ENCODE measurements at regions not wholly inside any gene's neighbourhood (a gene's known extent, or its start where the extent isn't known, plus 50 kb on each side); places are given as distances from the start of the nearest gene placed in this dataset.

DNA sequence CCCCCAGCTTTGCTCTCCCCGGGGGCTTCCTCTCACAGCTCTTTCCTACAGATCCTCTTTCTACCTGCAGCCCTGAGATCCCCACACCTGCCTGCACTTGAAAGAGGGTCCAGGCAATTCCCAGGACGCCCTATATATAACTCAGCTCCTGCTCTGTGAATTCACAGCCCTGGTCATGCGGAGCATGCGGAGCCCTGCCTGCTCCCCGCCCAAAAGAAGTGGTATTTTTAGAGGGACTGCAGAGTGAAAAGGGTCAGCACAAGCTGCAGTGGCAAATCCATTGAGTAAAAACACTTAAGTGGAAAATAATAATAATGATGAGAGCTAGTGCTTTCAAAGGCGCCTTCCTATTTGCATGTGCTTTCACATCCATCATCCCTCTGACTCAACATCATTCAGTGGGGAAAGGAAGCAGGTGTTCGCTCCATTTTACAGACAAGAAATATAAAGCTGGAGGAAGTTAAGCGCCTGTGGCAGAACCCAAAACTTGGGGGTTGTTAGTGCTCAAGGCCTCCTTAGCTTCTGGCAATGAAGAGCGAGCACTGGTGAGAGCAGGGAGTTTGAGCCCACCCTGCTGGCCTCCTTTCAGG is 76.3 kb upstream of the LIPC start:
- H3K4me3 Mint-ChIP-seq = no peak overlapping the region
- no peaks in the 10 kb centered on the region for H3K9me3 Mint-ChIP-seq
- H3K4me1 Mint-ChIP-seq = peaks cover 11% of the 10 kb centered on the region
- peaks cover 43% of the 10 kb centered on the region for H3K27me3 Mint-ChIP-seq (ENCODE audit: low read depth)
- no peaks in the 10 kb centered on the region for H3K36me3 Mint-ChIP-seq (ENCODE audit: low read depth)
- no peak overlapping the region for H3K27ac Mint-ChIP-seq
- no peak for TF ChIP-seq CTCF (IDR thresholded peaks at IDR 0.05; ENCODE audit: unreplicated experiment in 3 of 3)

DNA sequence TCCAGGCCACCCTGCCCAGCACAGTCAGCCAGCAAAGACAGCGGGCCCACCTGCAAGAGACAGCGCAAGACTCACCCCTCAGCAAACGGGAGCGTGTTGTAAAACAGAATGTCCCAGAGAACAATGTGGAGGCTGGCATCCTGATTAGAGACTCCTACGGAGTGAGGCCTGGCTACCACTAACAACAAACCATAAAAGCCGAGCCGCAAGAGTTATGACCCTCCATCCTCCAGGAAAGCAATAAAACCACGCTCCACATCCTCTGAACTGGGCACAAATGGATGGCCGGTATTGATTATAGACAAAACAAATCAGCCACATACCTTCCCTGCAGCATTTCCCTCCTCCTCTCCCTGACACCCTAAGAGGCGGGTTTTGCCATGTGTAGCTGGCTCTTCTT is 75.8 kb upstream of the LIPC start:
- H3K9me3 Mint-ChIP-seq = no peaks in the 10 kb centered on the region
- H3K4me1 Mint-ChIP-seq = peaks cover 16% of the 10 kb centered on the region
- H3K27me3 Mint-ChIP-seq (ENCODE audit: low read depth) = peaks cover 44% of the 10 kb centered on the region
- H3K4me3 Mint-ChIP-seq = no peak overlapping the region
- no peak overlapping the region for H3K27ac Mint-ChIP-seq
- H3K36me3 Mint-ChIP-seq (ENCODE audit: low read depth) = no peaks in the 10 kb centered on the region
- no peak for TF ChIP-seq CTCF (IDR thresholded peaks at IDR 0.05; ENCODE audit: unreplicated experiment in 3 of 3)

- H3K36me3 Mint-ChIP-seq (ENCODE audit: low read depth) = no peaks in the 10 kb centered on the region
Measured at GRCh38 chr15:58357529-58358476, 74.0 kb upstream of the LIPC start.

GRCh38 chr15:58360421-58361090 is 71.2 kb upstream of the LIPC start:
- Mint-ChIP-seq H3K4me1 (peaks cover 19% of the 10 kb centered on the region), H3K9me3 (peaks cover 24% of the 10 kb centered on the region), H3K36me3 (ENCODE audit: low read depth) (peaks cover 6% of the 10 kb centered on the region), H3K27me3 (ENCODE audit: low read depth) (peaks cover 40% of the 10 kb centered on the region), H3K4me3 (no peak overlapping the region), H3K27ac (peak overlapping the region in 1 of 3 experiments; percentile 3)
- TF ChIP-seq CTCF (IDR thresholded peaks at IDR 0.05; ENCODE audit: unreplicated experiment in 3 of 3) = no peak

More at GRCh38 chr15:58357529-58358476, 74.0 kb upstream of the LIPC start:
- Mint-ChIP-seq H3K4me3 (no peak overlapping the region), H3K4me1 (peaks cover 23% of the 10 kb centered on the region), H3K27me3 (ENCODE audit: low read depth) (peaks cover 48% of the 10 kb centered on the region), H3K9me3 (peaks cover 3% of the 10 kb centered on the region), H3K27ac (no peak overlapping the region)
- TF ChIP-seq CTCF (IDR thresholded peaks at IDR 0.05; ENCODE audit: unreplicated experiment in 3 of 3) = no peak

GRCh38 chr15:58361273-58361759 is 70.5 kb upstream of the LIPC start:
- TF ChIP-seq CTCF (IDR thresholded peaks at IDR 0.05; ENCODE audit: unreplicated experiment in 3 of 3) = no peak
- H3K9me3 Mint-ChIP-seq = peaks cover 30% of the 10 kb centered on the region
- peak overlapping the region in 2 of 3 experiments; percentile 3 to 4 for H3K27ac Mint-ChIP-seq
- H3K27me3 Mint-ChIP-seq (ENCODE audit: low read depth) = peaks cover 34% of the 10 kb centered on the region
- peaks cover 18% of the 10 kb centered on the region for H3K4me1 Mint-ChIP-seq
- no peak overlapping the region for H3K4me3 Mint-ChIP-seq
- H3K36me3 Mint-ChIP-seq (ENCODE audit: low read depth) = peaks cover 6% of the 10 kb centered on the region
